Effector memory CD4-positive, alpha-beta T cell (primary cell): ENCODE measurements at regions not wholly inside any gene's neighbourhood (a gene's known extent, or its start where the extent isn't known, plus 50 kb on each side); places are given as distances from the start of the nearest gene placed in this dataset.
A peak's percentile ranks its signal among the peaks of the same experiment; 100 is the strongest.

Source experiments
- DNase-seq, 3 donors: peaks; one replicate each; pipeline ENCODE4 v3.0.0-alpha.2; 2020
- H3K27ac ChIP-seq: 2 replicates; pipeline ENCODE4 v1.7.0; 2013; ENCODE audit warnings: mild to moderate bottlenecking, low read length, moderate library complexity; ENCODE audit not compliant: insufficient read depth, poor library complexity, severe bottlenecking
- H3K27me3 ChIP-seq: replicated peaks from 2 replicates; pipeline ENCODE4 v1.7.0; 2013; ENCODE audit warnings: mild to moderate bottlenecking, low read length; ENCODE audit not compliant: insufficient read depth, control insufficient read depth, poor library complexity, severe bottlenecking
- H3K36me3 ChIP-seq: 2 replicates; pipeline ENCODE4 v1.7.0; 2013; ENCODE audit warnings: mild to moderate bottlenecking, low read length, moderate library complexity; ENCODE audit not compliant: control insufficient read depth, insufficient read depth
- H3K4me1 ChIP-seq: 2 replicates; pipeline ENCODE4 v1.7.0; 2013; ENCODE audit warnings: low read length, mild to moderate bottlenecking; ENCODE audit not compliant: control insufficient read depth, insufficient read depth, poor library complexity, severe bottlenecking
- H3K4me3 ChIP-seq: 2 replicates; pipeline ENCODE4 v1.7.0; 2013; ENCODE audit warnings: low read length, low read depth, mild to moderate bottlenecking; ENCODE audit not compliant: insufficient read depth, poor library complexity, severe bottlenecking
- H3K9me3 ChIP-seq: 2 replicates; pipeline ENCODE4 v1.7.0; 2013; ENCODE audit warnings: mild to moderate bottlenecking, low read length, moderate library complexity; ENCODE audit not compliant: control insufficient read depth

DNA sequence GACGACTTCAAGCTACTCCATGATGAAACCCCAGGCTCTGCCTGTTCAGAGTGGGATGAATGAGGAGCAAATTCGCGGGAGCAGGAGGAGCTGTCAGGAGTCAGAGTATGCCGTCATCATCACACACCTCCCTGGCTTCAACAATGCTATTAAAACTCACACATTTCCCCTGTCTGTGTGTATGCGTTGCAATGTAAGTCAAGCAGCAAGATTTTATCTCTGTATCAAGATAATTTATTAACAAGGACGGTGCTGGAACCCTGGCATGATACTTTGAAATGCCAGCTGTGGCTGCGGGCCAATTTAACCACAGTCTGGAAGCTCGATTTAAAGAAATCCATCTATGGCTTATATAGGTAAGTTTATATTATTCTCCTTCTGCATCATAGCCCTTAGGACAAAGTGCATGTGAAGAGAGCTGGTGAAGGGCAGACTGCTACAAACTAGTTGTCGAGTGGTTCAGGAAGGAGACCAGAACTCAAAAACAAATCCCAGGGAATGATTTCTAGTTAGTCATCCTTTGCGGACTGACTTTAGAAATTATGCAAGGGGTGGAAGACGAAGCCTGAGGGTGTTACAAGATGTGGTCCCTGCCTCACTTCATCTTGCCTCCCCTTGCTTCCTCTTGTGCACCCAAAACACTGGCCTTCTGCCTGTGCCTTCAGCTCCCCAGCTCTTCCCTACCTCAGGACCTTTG is 486.5 kb downstream of the COG6 start:
- peaks cover 21% of the 10 kb centered on the region for H3K4me1 ChIP-seq
- H3K27ac ChIP-seq: no peak overlapping the region
- no peaks in the 10 kb centered on the region for H3K9me3 ChIP-seq
- H3K4me3 ChIP-seq: no peak overlapping the region
- no peaks in the 10 kb centered on the region for H3K36me3 ChIP-seq
- no peaks in the 10 kb centered on the region for H3K27me3 ChIP-seq
- DNase-seq: no peak

DNA sequence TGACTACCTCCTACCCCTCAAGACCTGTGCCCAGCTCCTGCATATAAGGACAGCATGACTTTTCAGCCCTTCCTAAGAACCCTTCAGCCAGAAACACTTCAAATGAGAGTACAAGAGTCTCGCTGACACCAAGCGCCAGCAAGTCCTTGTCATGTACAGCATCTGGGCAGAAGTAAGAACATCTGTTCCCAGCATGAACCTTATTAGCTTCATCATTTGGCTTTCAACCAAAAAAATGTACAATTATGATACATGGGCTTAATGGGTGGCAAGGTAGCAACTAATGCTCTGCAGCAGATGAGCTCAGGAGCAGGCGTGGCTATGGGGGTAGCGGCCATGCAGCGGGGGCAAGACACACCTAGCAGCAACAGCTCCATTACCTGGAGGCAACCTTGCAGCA is 487.6 kb downstream of the COG6 start:
- Histone ChIP-seq H3K4me1 (peaks cover 22% of the 10 kb centered on the region), H3K4me3 (no peak overlapping the region), H3K27me3 (no peaks in the 10 kb centered on the region), H3K9me3 (no peaks in the 10 kb centered on the region), H3K27ac (no peak overlapping the region), H3K36me3 (no peaks in the 10 kb centered on the region)
- DNase-seq: no peak

DNA sequence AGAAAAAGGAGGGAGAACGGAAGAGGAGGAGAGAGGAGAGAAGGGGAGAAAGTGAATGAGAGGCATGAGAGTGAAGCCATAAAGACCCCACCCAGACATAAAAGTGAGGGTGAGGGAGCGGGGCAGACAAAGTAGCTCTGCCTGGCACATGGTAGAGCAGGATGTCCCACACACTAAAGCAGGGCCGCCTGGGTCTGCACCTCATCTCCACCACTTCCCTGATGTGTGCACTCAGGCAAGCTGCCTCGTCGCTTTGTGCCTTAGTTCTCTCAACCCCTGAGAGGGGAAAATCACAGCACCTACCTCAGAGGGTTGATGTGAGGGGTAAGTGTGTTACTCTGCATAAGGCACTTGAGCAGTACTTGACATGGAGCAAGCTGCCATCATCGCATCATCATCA is 488.1 kb downstream of the COG6 start:
- no peaks in the 10 kb centered on the region for H3K9me3 ChIP-seq
- no peak overlapping the region for H3K4me3 ChIP-seq
- DNase-seq: no peak
- no peak overlapping the region for H3K27ac ChIP-seq
- peaks cover 22% of the 10 kb centered on the region for H3K4me1 ChIP-seq
- no peaks in the 10 kb centered on the region for H3K27me3 ChIP-seq
- no peaks in the 10 kb centered on the region for H3K36me3 ChIP-seq

DNA sequence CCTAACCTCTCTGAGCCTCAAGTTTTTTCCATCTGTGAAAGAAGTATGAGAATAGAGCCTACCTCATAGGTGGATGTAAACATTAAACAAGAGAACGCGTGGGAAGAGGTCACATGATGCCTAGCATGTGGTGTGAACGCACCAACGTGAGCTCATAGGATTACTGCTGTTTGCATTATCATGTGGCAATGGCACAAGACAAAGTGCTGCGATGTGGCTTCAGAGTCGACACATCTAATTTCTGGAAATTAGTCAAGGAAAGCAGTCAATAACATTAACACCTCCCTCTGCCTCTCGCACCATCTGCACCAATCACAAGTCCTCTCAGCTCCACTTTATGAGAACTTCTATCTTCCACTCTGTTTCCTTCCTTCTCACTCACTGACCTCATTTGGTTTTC is 489.7 kb downstream of the COG6 start:
- H3K36me3 ChIP-seq: no peaks in the 10 kb centered on the region
- H3K4me1 ChIP-seq: peaks cover 22% of the 10 kb centered on the region
- H3K27me3 ChIP-seq: no peaks in the 10 kb centered on the region
- DNase-seq: no peak
- no peaks in the 10 kb centered on the region for H3K9me3 ChIP-seq
- no peak overlapping the region for H3K4me3 ChIP-seq
- no peak overlapping the region for H3K27ac ChIP-seq

DNA sequence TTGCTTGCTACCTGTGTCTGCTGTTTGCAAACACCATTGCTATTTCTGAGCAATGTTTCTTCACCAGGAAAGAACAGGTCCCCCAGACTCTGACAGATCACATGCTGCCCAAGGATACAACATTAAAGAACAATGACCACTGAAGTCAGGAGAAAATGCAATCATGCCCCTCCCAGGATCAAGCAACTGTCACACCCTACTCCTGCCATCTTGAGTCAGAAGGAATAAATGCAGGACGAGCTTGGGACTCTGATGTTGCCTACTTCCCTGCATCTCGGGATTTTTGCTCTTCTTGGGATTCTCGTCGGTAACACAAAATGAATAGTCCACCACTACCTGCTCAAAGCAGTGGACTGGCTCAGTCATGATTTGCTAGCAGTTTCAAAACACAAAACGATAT is 490.6 kb downstream of the COG6 start:
- Histone ChIP-seq H3K9me3 (no peaks in the 10 kb centered on the region), H3K36me3 (no peaks in the 10 kb centered on the region), H3K27ac (no peak overlapping the region), H3K4me3 (no peak overlapping the region), H3K27me3 (no peaks in the 10 kb centered on the region), H3K4me1 (peaks cover 22% of the 10 kb centered on the region)
- no peak for DNase-seq

DNA sequence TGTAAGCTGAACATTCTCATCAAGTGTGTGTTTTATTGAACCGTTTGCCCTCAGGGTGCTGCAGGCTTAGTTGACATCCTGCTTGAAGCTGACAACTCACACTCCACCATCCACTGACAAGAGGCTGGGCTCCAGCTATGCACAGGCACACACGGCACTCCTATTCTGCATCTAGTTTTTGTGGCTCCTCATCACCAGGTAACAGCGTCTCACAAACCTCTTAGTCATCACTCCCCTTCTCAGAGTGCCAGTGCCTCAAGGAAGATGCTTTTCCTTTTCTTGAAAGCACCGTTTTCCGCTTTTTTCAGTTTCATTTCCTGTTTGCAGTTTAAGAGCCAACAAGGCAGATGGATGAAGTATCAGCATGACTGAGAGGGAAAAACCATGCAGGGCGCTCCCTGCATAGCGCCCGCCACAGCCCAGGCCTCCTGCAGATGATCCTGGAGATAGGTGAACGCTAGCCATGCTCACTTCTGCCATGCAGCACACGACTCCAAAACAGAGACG is 491.2 kb downstream of the COG6 start:
- Histone ChIP-seq H3K27me3 (no peaks in the 10 kb centered on the region), H3K27ac (no peak overlapping the region), H3K9me3 (no peaks in the 10 kb centered on the region), H3K4me3 (no peak overlapping the region), H3K4me1 (peaks cover 22% of the 10 kb centered on the region), H3K36me3 (no peaks in the 10 kb centered on the region)
- peak in 1 of 3 donors; percentile 2 for DNase-seq

DNA sequence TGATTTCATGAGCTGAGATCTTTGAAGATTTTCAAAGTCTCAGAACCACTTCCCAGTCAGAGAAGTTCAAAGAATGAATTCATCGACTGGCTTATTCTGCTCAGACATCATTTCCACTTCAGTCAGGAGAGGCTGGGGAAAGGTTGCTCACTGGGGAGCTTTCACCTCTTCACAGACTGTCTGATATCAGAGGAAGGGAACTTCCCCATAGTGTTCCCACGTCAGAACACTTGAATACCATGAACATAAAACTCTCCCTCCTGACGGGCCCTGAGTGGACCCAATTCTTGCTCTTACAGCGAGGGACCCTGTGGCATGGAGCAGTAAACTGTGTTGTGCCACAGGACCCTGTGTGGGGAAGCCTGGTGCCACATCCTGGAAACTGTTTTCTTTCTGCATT is 492.6 kb downstream of the COG6 start:
- H3K4me1 ChIP-seq: peaks cover 22% of the 10 kb centered on the region
- peak in 1 of 3 donors; percentile 1 for DNase-seq
- no peak overlapping the region for H3K27ac ChIP-seq

DNA sequence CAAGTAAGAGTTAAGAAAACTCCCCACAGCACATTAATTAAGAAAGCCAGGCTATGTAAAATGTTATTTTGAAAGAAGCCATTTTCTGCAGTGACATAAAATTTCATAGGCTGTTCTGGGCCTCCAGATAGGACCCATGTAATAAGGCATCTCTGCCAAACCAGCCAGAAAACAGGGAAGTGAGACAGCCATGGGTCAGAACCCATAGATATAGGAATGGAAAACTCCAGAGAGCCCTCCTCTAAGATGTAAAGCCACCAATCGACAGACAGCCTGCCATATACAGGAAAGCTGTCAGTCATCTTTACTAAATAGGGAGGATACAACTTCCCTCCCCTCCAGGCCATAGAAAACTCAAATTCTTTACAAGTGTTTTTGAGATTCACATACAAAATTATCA is 493.3 kb downstream of the COG6 start:
- no peak overlapping the region for H3K27ac ChIP-seq
- DNase-seq: no peak
- no peaks in the 10 kb centered on the region for H3K36me3 ChIP-seq
- peaks cover 22% of the 10 kb centered on the region for H3K4me1 ChIP-seq
- no peak overlapping the region for H3K4me3 ChIP-seq
- H3K27me3 ChIP-seq: no peaks in the 10 kb centered on the region
- no peaks in the 10 kb centered on the region for H3K9me3 ChIP-seq

More for the DNA sequence above, 492.6 kb downstream of the COG6 start:
- Histone ChIP-seq H3K27me3 (no peaks in the 10 kb centered on the region), H3K4me3 (no peak overlapping the region), H3K9me3 (no peaks in the 10 kb centered on the region), H3K36me3 (no peaks in the 10 kb centered on the region)

DNA sequence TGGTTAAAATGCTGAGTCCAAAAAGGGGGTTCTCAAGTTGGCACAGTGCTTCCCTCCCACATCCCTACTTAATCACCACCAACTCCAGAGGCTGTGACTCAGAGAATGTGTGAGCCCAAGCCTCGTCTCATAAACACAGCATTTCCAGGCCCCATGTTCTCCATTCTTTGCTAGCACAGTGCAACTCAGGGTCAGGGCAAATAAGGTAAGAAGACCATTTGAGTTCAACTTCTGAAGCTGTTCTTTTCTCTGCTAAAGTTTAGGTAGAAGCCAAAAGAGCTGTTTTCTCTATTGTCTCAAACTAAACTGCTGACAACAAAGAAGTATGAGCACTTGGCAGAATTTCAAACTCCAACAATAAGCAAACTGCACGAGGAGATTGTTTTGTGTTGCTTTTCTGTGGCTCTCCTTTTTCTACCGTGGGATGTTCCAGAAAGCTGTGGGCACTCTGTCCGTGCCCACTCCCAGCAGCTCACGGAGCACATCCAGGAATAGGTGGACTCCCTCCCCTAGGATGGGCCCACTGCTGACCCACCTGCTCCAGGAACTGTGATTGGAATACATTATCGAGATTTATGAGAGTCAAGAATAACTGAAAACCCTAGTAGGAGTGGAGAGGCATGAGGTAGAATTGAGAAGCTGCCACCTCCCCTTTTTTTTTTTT is 494.3 kb downstream of the COG6 start:
- Histone ChIP-seq H3K36me3 (no peaks in the 10 kb centered on the region), H3K9me3 (no peaks in the 10 kb centered on the region), H3K27me3 (no peaks in the 10 kb centered on the region), H3K27ac (no peak overlapping the region), H3K4me1 (peaks cover 21% of the 10 kb centered on the region), H3K4me3 (no peak overlapping the region)
- no peak for DNase-seq

DNA sequence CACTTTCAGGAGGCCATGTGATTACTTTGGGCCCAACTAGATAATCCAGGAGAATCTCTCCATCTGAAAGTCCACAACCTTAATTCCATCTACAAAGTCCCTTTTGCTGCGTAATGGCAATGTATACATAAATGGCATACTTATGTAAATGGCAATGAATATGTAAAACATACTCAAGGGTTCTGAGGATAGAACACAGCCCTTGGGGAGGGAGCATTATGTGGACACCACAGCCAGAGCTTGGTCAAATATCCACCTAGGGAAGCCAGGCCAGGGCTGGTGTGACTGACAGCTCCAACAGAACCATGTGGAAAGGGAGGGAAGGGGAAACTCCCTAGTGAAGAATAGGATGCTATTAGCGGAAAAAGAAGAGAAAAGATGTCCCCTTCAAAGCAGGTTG is 496.2 kb downstream of the COG6 start:
- H3K4me1 ChIP-seq: peaks cover 4% of the 10 kb centered on the region

More for the DNA sequence above, 496.2 kb downstream of the COG6 start:
- DNase-seq: no peak
- Histone ChIP-seq H3K4me3 (no peak overlapping the region), H3K27me3 (no peaks in the 10 kb centered on the region), H3K9me3 (no peaks in the 10 kb centered on the region), H3K27ac (no peak overlapping the region), H3K36me3 (no peaks in the 10 kb centered on the region)
